ENCODE measurements at regions not wholly inside any gene's neighbourhood (a gene's known extent, or its start where the extent isn't known, plus 50 kb on each side); places are given as distances from the start of the nearest gene placed in this dataset.

- H3K4me1 ChIP-seq (ENCODE audit: control insufficient read depth in 1 of 2, insufficient read depth in 2 of 2, low read length in 2 of 2) = no peaks in the 10 kb centered on the region
- no peaks in the 10 kb centered on the region for H3K4me1 Mint-ChIP-seq
Measured at GRCh38 chr2:142536492-142536891, 341.0 kb upstream of the KYNU start.

GRCh38 chr2:142535311-142535710 is 342.2 kb upstream of the KYNU start:
- Mint-ChIP-seq H3K9me3 (peaks cover 0 to 9% (median 4%) of the 10 kb centered on the region in 7 donors), H3K27ac (no peak overlapping the region), H3K36me3 (no peaks in the 10 kb centered on the region), H3K4me3 (no peak overlapping the region), H3K4me1 (no peaks in the 10 kb centered on the region), H3K27me3 (ENCODE audit: low read depth in 3 of 3) (no peaks in the 10 kb centered on the region)
- Histone ChIP-seq H3K79me2 (ENCODE audit: insufficient read depth, low read length) (no peaks in the 10 kb centered on the region), H3K9ac (ENCODE audit: insufficient read depth, low read length, poor library complexity, severe bottlenecking) (no peak overlapping the region), H3K9me3 (replicated peaks in 1 of 2; ENCODE audit: control insufficient read depth in 1 of 2, insufficient read depth in 1 of 2, low read length in 2 of 2) (peaks cover 0 to 5% of the 10 kb centered on the region in 2 donors), H3K27me3 (ENCODE audit: control insufficient read depth in 2 of 2, insufficient read depth in 2 of 2, low read length in 2 of 2) (no peaks in the 10 kb centered on the region), H3K27ac (ENCODE audit: low read depth in 1 of 2, low read length in 2 of 2) (no peak overlapping the region), H3K4me1 (ENCODE audit: control insufficient read depth in 1 of 2, insufficient read depth in 2 of 2, low read length in 2 of 2) (no peaks in the 10 kb centered on the region), H3K4me3 (replicated peaks in 1 of 3; ENCODE audit: low read depth in 2 of 3, low read length in 3 of 3) (no peak overlapping the region), H2AFZ (ENCODE audit: insufficient read depth, low read depth, low read length, poor library complexity, severe bottlenecking) (no peak overlapping the region), H3K4me2 (replicated peaks; ENCODE audit: extremely low read depth, low read length, poor library complexity, severe bottlenecking) (no peak overlapping the region), H4K20me1 (ENCODE audit: insufficient read depth, low read length) (no peaks in the 10 kb centered on the region), H3K36me3 (replicated peaks in 1 of 2; ENCODE audit: control insufficient read depth in 1 of 2, insufficient read depth in 2 of 2, low read length in 2 of 2) (no peaks in the 10 kb centered on the region)
- intact Hi-C loops (cut with micrococcal nuclease) = no loop called here
- no peak for TF ChIP-seq CTCF (IDR thresholded peaks at IDR 0.05)
- no peak for DNase-seq

More at GRCh38 chr2:142536492-142536891, 341.0 kb upstream of the KYNU start:
- Mint-ChIP-seq H3K27ac (no peak overlapping the region), H3K9me3 (peaks cover 1 to 8% (median 4%) of the 10 kb centered on the region in 7 donors), H3K27me3 (ENCODE audit: low read depth in 3 of 3) (no peaks in the 10 kb centered on the region), H3K4me3 (no peak overlapping the region), H3K36me3 (no peaks in the 10 kb centered on the region)
- no peak overlapping the region for H2AFZ ChIP-seq (ENCODE audit: insufficient read depth, low read depth, low read length, poor library complexity, severe bottlenecking)
- no peaks in the 10 kb centered on the region for H4K20me1 ChIP-seq (ENCODE audit: insufficient read depth, low read length)
- H3K36me3 ChIP-seq (replicated peaks in 1 of 2; ENCODE audit: control insufficient read depth in 1 of 2, insufficient read depth in 2 of 2, low read length in 2 of 2) = no peaks in the 10 kb centered on the region
- no peak overlapping the region for H3K9ac ChIP-seq (ENCODE audit: insufficient read depth, low read length, poor library complexity, severe bottlenecking)
- no peak for DNase-seq
- no peak overlapping the region for H3K27ac ChIP-seq (ENCODE audit: low read depth in 1 of 2, low read length in 2 of 2)
- no peaks in the 10 kb centered on the region for H3K27me3 ChIP-seq (ENCODE audit: control insufficient read depth in 2 of 2, insufficient read depth in 2 of 2, low read length in 2 of 2)
- no peak for TF ChIP-seq CTCF (IDR thresholded peaks at IDR 0.05)
- intact Hi-C loops (cut with micrococcal nuclease) = no loop called here
- H3K9me3 ChIP-seq (replicated peaks in 1 of 2; ENCODE audit: control insufficient read depth in 1 of 2, insufficient read depth in 1 of 2, low read length in 2 of 2) = peaks cover 0 to 5% of the 10 kb centered on the region in 2 donors
- H3K79me2 ChIP-seq (ENCODE audit: insufficient read depth, low read length) = no peaks in the 10 kb centered on the region
- no peak overlapping the region for H3K4me2 ChIP-seq (replicated peaks; ENCODE audit: extremely low read depth, low read length, poor library complexity, severe bottlenecking)
- no CpG with 5 or more reads among the region's 6 CpGs for WGBS (ENCODE audit: insufficient coverage)
- H3K4me3 ChIP-seq (replicated peaks in 1 of 3; ENCODE audit: low read depth in 2 of 3, low read length in 3 of 3) = no peak overlapping the region
